ENCODE measurements at regions not wholly inside any gene's neighbourhood (a gene's known extent, or its start where the extent isn't known, plus 50 kb on each side); places are given as distances from the start of the nearest gene placed in this dataset.

- no peak for TF ChIP-seq POLR2AphosphoS5 (IDR thresholded peaks at IDR 0.05; ENCODE audit: low read depth, low read length)
- no peak for TF ChIP-seq CTCF (IDR thresholded peaks at IDR 0.05)
- no peak for TF ChIP-seq REST (IDR thresholded peaks at IDR 0.05; ENCODE audit: insufficient read depth in 1 of 2, low read depth in 2 of 2, low read length in 1 of 2)
Measured at GRCh38 chr2:180739070-180739469, 241.3 kb upstream of the UBE2E3 start.
